ENCODE measurements at regions not wholly inside any gene's neighbourhood (a gene's known extent, or its start where the extent isn't known, plus 50 kb on each side); places are given as distances from the start of the nearest gene placed in this dataset.
A peak's percentile ranks its signal among the peaks of the same experiment; 100 is the strongest.

GRCh38 chr12:24595652-24596235, 353.2 kb downstream of the BCAT1 start:
- H3K9me3 ChIP-seq (ENCODE audit: control insufficient read depth, insufficient read depth, low read length), result no peaks in the 10 kb centered on the region
- H3K36me3 ChIP-seq (ENCODE audit: insufficient read depth, low read length), result no peaks in the 10 kb centered on the region
- peaks cover 13% of the 10 kb centered on the region; the same call in 1 of the 2 replicates for H3K4me1 ChIP-seq (ENCODE audit: insufficient read depth, low read length)
- H3K9ac ChIP-seq (ENCODE audit: low read depth, low read length), result no peak overlapping the region

- Histone ChIP-seq H3K9me3 (ENCODE audit: control insufficient read depth, insufficient read depth, low read length) (no peaks in the 10 kb centered on the region), H3K4me1 (ENCODE audit: insufficient read depth, low read length) (peaks cover 15% of the 10 kb centered on the region; the same call in 1 of the 2 replicates), H3K9ac (ENCODE audit: low read depth, low read length) (no peak overlapping the region), H3K36me3 (ENCODE audit: insufficient read depth, low read length) (no peaks in the 10 kb centered on the region)
Observed at GRCh38 chr12:24591715-24592440, 357.0 kb downstream of the BCAT1 start.

- Histone ChIP-seq H3K36me3 (ENCODE audit: insufficient read depth, low read length) (no peaks in the 10 kb centered on the region), H3K4me1 (ENCODE audit: insufficient read depth, low read length) (peaks cover 15% of the 10 kb centered on the region; the same call in 1 of the 2 replicates), H3K9ac (ENCODE audit: low read depth, low read length) (no peak overlapping the region), H3K9me3 (ENCODE audit: control insufficient read depth, insufficient read depth, low read length) (no peaks in the 10 kb centered on the region)
Observed at GRCh38 chr12:24591079-24591626, 357.7 kb downstream of the BCAT1 start.

- H3K9me3 ChIP-seq (ENCODE audit: control insufficient read depth, insufficient read depth, low read length), result no peaks in the 10 kb centered on the region
Observed at GRCh38 chr12:24586293-24586692, 362.6 kb downstream of the BCAT1 start.

GRCh38 chr12:24584032-24584675, 364.7 kb downstream of the BCAT1 start:
- Histone ChIP-seq H3K9me3 (ENCODE audit: control insufficient read depth, insufficient read depth, low read length) (peaks cover 5% of the 10 kb centered on the region; the same call in 1 of the 2 replicates), H3K4me1 (ENCODE audit: insufficient read depth, low read length) (no peaks in the 10 kb centered on the region), H3K36me3 (ENCODE audit: insufficient read depth, low read length) (no peaks in the 10 kb centered on the region), H3K9ac (ENCODE audit: low read depth, low read length) (no peak overlapping the region)

More at GRCh38 chr12:24586293-24586692, 362.6 kb downstream of the BCAT1 start:
- Histone ChIP-seq H3K4me1 (ENCODE audit: insufficient read depth, low read length) (peaks cover 6% of the 10 kb centered on the region; the same call in 1 of the 2 replicates), H3K36me3 (ENCODE audit: insufficient read depth, low read length) (no peaks in the 10 kb centered on the region), H3K9ac (ENCODE audit: low read depth, low read length) (no peak overlapping the region)

- no peak overlapping the region for H3K9ac ChIP-seq (ENCODE audit: low read depth, low read length)
- no peaks in the 10 kb centered on the region for H3K4me1 ChIP-seq (ENCODE audit: insufficient read depth, low read length)
- H3K9me3 ChIP-seq (ENCODE audit: control insufficient read depth, insufficient read depth, low read length), result peaks cover 5% of the 10 kb centered on the region; the same call in 1 of the 2 replicates
- H3K36me3 ChIP-seq (ENCODE audit: insufficient read depth, low read length), result no peaks in the 10 kb centered on the region
Observed at GRCh38 chr12:24582954-24583601, 365.8 kb downstream of the BCAT1 start.

GRCh38 chr12:24574538-24574937, 374.4 kb downstream of the BCAT1 start:
- no peaks in the 10 kb centered on the region for H3K36me3 ChIP-seq (ENCODE audit: insufficient read depth, low read length)
- no peak overlapping the region for H3K9ac ChIP-seq (ENCODE audit: low read depth, low read length)
- H3K9me3 ChIP-seq (ENCODE audit: control insufficient read depth, insufficient read depth, low read length), result no peaks in the 10 kb centered on the region
- H3K4me1 ChIP-seq (ENCODE audit: insufficient read depth, low read length), result no peaks in the 10 kb centered on the region

- no peaks in the 10 kb centered on the region for H3K4me1 ChIP-seq (ENCODE audit: insufficient read depth, low read length)
- H3K9ac ChIP-seq (ENCODE audit: low read depth, low read length), result no peak overlapping the region
- H3K9me3 ChIP-seq (ENCODE audit: control insufficient read depth, insufficient read depth, low read length), result no peaks in the 10 kb centered on the region
- no peaks in the 10 kb centered on the region for H3K36me3 ChIP-seq (ENCODE audit: insufficient read depth, low read length)
Observed at GRCh38 chr12:24573621-24574020, 375.3 kb downstream of the BCAT1 start.

GRCh38 chr12:24565300-24565699, 383.6 kb downstream of the BCAT1 start:
- no peak overlapping the region for H3K9ac ChIP-seq (ENCODE audit: low read depth, low read length)
- no peaks in the 10 kb centered on the region for H3K9me3 ChIP-seq (ENCODE audit: control insufficient read depth, insufficient read depth, low read length)
- peaks cover 8% of the 10 kb centered on the region for H3K4me1 ChIP-seq (ENCODE audit: insufficient read depth, low read length)
- no peaks in the 10 kb centered on the region for H3K36me3 ChIP-seq (ENCODE audit: insufficient read depth, low read length)

- Histone ChIP-seq H3K36me3 (ENCODE audit: insufficient read depth, low read length) (no peaks in the 10 kb centered on the region), H3K9me3 (ENCODE audit: control insufficient read depth, insufficient read depth, low read length) (no peaks in the 10 kb centered on the region), H3K9ac (ENCODE audit: low read depth, low read length) (peak overlapping the region; percentile 76; the same call in 1 of the 2 replicates), H3K4me1 (ENCODE audit: insufficient read depth, low read length) (peaks cover 25% of the 10 kb centered on the region)
Observed at GRCh38 chr12:24562771-24563431, 386.0 kb downstream of the BCAT1 start.

GRCh38 chr12:24561882-24562770, 386.8 kb downstream of the BCAT1 start:
- no peaks in the 10 kb centered on the region for H3K36me3 ChIP-seq (ENCODE audit: insufficient read depth, low read length)
- peak overlapping the region; percentile 53 for H3K9ac ChIP-seq (ENCODE audit: low read depth, low read length)
- H3K9me3 ChIP-seq (ENCODE audit: control insufficient read depth, insufficient read depth, low read length), result no peaks in the 10 kb centered on the region
- H3K4me1 ChIP-seq (ENCODE audit: insufficient read depth, low read length), result peaks cover 26% of the 10 kb centered on the region

GRCh38 chr12:24561411-24561871, 387.5 kb downstream of the BCAT1 start:
- no peaks in the 10 kb centered on the region for H3K9me3 ChIP-seq (ENCODE audit: control insufficient read depth, insufficient read depth, low read length)
- H3K36me3 ChIP-seq (ENCODE audit: insufficient read depth, low read length), result no peaks in the 10 kb centered on the region
- peak overlapping the region; percentile 53 for H3K9ac ChIP-seq (ENCODE audit: low read depth, low read length)
- H3K4me1 ChIP-seq (ENCODE audit: insufficient read depth, low read length), result peaks cover 26% of the 10 kb centered on the region

- Histone ChIP-seq H3K9me3 (ENCODE audit: control insufficient read depth, insufficient read depth, low read length) (no peaks in the 10 kb centered on the region), H3K36me3 (ENCODE audit: insufficient read depth, low read length) (no peaks in the 10 kb centered on the region), H3K9ac (ENCODE audit: low read depth, low read length) (peak overlapping the region; percentile 53), H3K4me1 (ENCODE audit: insufficient read depth, low read length) (peaks cover 26% of the 10 kb centered on the region)
Observed at GRCh38 chr12:24560831-24561271, 388.1 kb downstream of the BCAT1 start.

All from ES-I3 (cell line).